Caco-2 (cell line): ENCODE measurements at regions not wholly inside any gene's neighbourhood (a gene's known extent, or its start where the extent isn't known, plus 50 kb on each side); places are given as distances from the start of the nearest gene placed in this dataset.

Source experiments
- BruUV-seq: library from RNA; stranded (reverse); fragments of 400-500 nt; replicated peaks from 2 replicates; lab custom pipeline; 2021; lab: Mats Ljungman, UMichigan
- CTCF ChIA-PET: fragments of 300-600 bp; sonication (Branson Sonifier 250); formaldehyde crosslinking; loops from one replicate; lab custom pipeline; 2022; ENCODE audit warnings: antibody characterized with exemption; lab: Charles Lee
- POLR2A ChIA-PET: fragments of 300-600 bp; sonication (Branson Sonifier 250); formaldehyde crosslinking; loops from one replicate; lab custom pipeline; 2022; ENCODE audit warnings: antibody characterized with exemption; lab: Charles Lee
- DNase-seq, 2 experiments: peaks; one replicate each; pipeline versions ENCODE4 v3.0.0 to v3.0.0-alpha.2; 2020 to 2022
- H3K27me3 ChIP-seq: replicated peaks from 2 replicates; pipeline ENCODE4 v1.6.0; 2011; ENCODE audit warnings: low read length; ENCODE audit not compliant: control insufficient read depth, insufficient read depth
- H3K36me3 ChIP-seq: 2 replicates; pipeline ENCODE4 v1.5.1; 2011; ENCODE audit warnings: low read length; ENCODE audit not compliant: control insufficient read depth, insufficient read depth
- H3K4me1 ChIP-seq: fragments of 250-450 bp; sonication (Bioruptor Pico); 2 replicates; pipeline ENCODE4 v1.5.1; 2020; ENCODE audit warnings: mild to moderate bottlenecking
- H3K4me3 ChIP-seq: 2 replicates; pipeline ENCODE4 v1.5.1; 2011; ENCODE audit warnings: low read depth, mild to moderate bottlenecking, control low read depth, low read length
- H3K9me3 ChIP-seq: fragments of 250-450 bp; sonication (Bioruptor Pico); 2 replicates; pipeline ENCODE4 v1.5.1; 2020; ENCODE audit warnings: mild to moderate bottlenecking, moderate library complexity
- H3K27ac Mint-ChIP-seq: one replicate; pipeline ENCODE4 v1.8.0; 2022; ENCODE audit warnings: mixed read lengths; ENCODE audit not compliant: unreplicated experiment
- H3K27me3 Mint-ChIP-seq: one replicate; pipeline ENCODE4 v1.8.0; 2022; ENCODE audit warnings: mixed read lengths; ENCODE audit not compliant: insufficient read depth, unreplicated experiment
- H3K36me3 Mint-ChIP-seq: one replicate; pipeline ENCODE4 v1.8.0; 2022; ENCODE audit warnings: mild to moderate bottlenecking, mixed read lengths; ENCODE audit not compliant: insufficient read depth, unreplicated experiment
- H3K4me1 Mint-ChIP-seq: one replicate; pipeline ENCODE4 v1.8.0; 2022; ENCODE audit warnings: low read depth, mixed read lengths; ENCODE audit not compliant: unreplicated experiment
- H3K4me3 Mint-ChIP-seq: one replicate; pipeline ENCODE4 v1.8.0; 2022; ENCODE audit warnings: mild to moderate bottlenecking, moderate library complexity, mixed read lengths; ENCODE audit not compliant: unreplicated experiment
- H3K9me3 Mint-ChIP-seq: one replicate; pipeline ENCODE4 v1.8.0; 2022; ENCODE audit warnings: mixed read lengths; ENCODE audit not compliant: unreplicated experiment
- CTCF ChIP-seq, 2 experiments: fragments of 200-600 bp in 1 of 2; IDR thresholded peaks; 1 replicate in 1 of 2; 2 replicates in 1 of 2; pipeline versions ENCODE4 v1.5.1 to v1.8.0; 2011 to 2022; ENCODE audit warnings: antibody characterized with exemption in 1 of 2, control low read depth in 1 of 2, inconsistent platforms in 1 of 2, low read depth in 1 of 2, low read length in 1 of 2, mild to moderate bottlenecking in 1 of 2, moderate library complexity in 1 of 2; ENCODE audit not compliant: insufficient read depth in 1 of 2, severe bottlenecking in 1 of 2, unreplicated experiment in 1 of 2
- intact Hi-C: fragments of 100-400 bp; cut with micrococcal nuclease; formaldehyde crosslinking; loops from one replicate; pipeline ENCODE4 v1.10.0; 2022; ENCODE audit not compliant: unreplicated experiment

- TF ChIP-seq CTCF (IDR thresholded peaks at IDR 0.05; ENCODE audit: insufficient read depth in 1 of 2, low read depth in 1 of 2, low read length in 1 of 2, severe bottlenecking in 1 of 2, unreplicated experiment in 1 of 2): no peak
- Histone ChIP-seq H3K36me3 (no peaks in the 10 kb centered on the region), H3K4me1 (no peaks in the 10 kb centered on the region; the same call in 1 of the 2 replicates), H3K4me3 (no peak overlapping the region), H3K27me3 (no peaks in the 10 kb centered on the region), H3K9me3 (no peaks in the 10 kb centered on the region)
- ChIA-PET POLR2A (no interaction called here), CTCF (no interaction called here)
- Mint-ChIP-seq H3K27me3 (no peaks in the 10 kb centered on the region), H3K4me1 (no peaks in the 10 kb centered on the region), H3K9me3 (no peaks in the 10 kb centered on the region), H3K4me3 (no peak overlapping the region), H3K36me3 (no peaks in the 10 kb centered on the region), H3K27ac (no peak overlapping the region)
- intact Hi-C loops: no loop called here
- BruUV-seq: no TSS peak
- no peak for DNase-seq
Measured at GRCh38 chr6:2467929-2468600, 222.7 kb upstream of the GMDS start.

GRCh38 chr6:2465336-2465735 is 219.9 kb upstream of the GMDS start:
- H3K27me3 Mint-ChIP-seq: no peaks in the 10 kb centered on the region
- no peak overlapping the region for H3K27ac Mint-ChIP-seq
- H3K4me1 Mint-ChIP-seq: no peaks in the 10 kb centered on the region
- DNase-seq: no peak
- no peak overlapping the region for H3K4me3 Mint-ChIP-seq
- no peaks in the 10 kb centered on the region for H3K4me1 ChIP-seq
- ChIA-PET POLR2A (no interaction called here), CTCF (no interaction called here)
- H3K27me3 ChIP-seq: no peaks in the 10 kb centered on the region
- no peak for TF ChIP-seq CTCF (IDR thresholded peaks at IDR 0.05; ENCODE audit: insufficient read depth in 1 of 2, low read depth in 1 of 2, low read length in 1 of 2, severe bottlenecking in 1 of 2, unreplicated experiment in 1 of 2)
- no TSS peak for BruUV-seq
- no peaks in the 10 kb centered on the region for H3K9me3 Mint-ChIP-seq
- H3K36me3 Mint-ChIP-seq: no peaks in the 10 kb centered on the region
- intact Hi-C loops: no loop called here
- H3K9me3 ChIP-seq: no peaks in the 10 kb centered on the region
- no peaks in the 10 kb centered on the region for H3K36me3 ChIP-seq
- H3K4me3 ChIP-seq: no peak overlapping the region

GRCh38 chr6:2464641-2465040 is 219.2 kb upstream of the GMDS start:
- Mint-ChIP-seq H3K27me3 (no peaks in the 10 kb centered on the region), H3K4me3 (no peak overlapping the region), H3K36me3 (no peaks in the 10 kb centered on the region), H3K4me1 (no peaks in the 10 kb centered on the region), H3K27ac (no peak overlapping the region), H3K9me3 (no peaks in the 10 kb centered on the region)
- Histone ChIP-seq H3K4me3 (no peak overlapping the region), H3K36me3 (no peaks in the 10 kb centered on the region), H3K27me3 (no peaks in the 10 kb centered on the region), H3K9me3 (no peaks in the 10 kb centered on the region), H3K4me1 (no peaks in the 10 kb centered on the region)
- TF ChIP-seq CTCF (IDR thresholded peaks at IDR 0.05; ENCODE audit: insufficient read depth in 1 of 2, low read depth in 1 of 2, low read length in 1 of 2, severe bottlenecking in 1 of 2, unreplicated experiment in 1 of 2): no peak
- BruUV-seq: no TSS peak
- POLR2A ChIA-PET: no interaction called here
- no peak for DNase-seq
- intact Hi-C loops: no loop called here
- CTCF ChIA-PET: no interaction called here
